ENCODE measurements at regions not wholly inside any gene's neighbourhood (a gene's known extent, or its start where the extent isn't known, plus 50 kb on each side); places are given as distances from the start of the nearest gene placed in this dataset.
A peak's percentile ranks its signal among the peaks of the same experiment; 100 is the strongest.

GRCh38 chr3:146750196-146750595 lies 145.1 kb upstream of the PLSCR5 start:
- H3K4me1 ChIP-seq (ENCODE audit: control insufficient read depth in 1 of 2, insufficient read depth in 2 of 2, low read depth in 1 of 2, low read length in 1 of 2): peaks cover 0 to 23% of the 10 kb centered on the region in 2 experiments; a peak in 1 of 4 replicates

DNA sequence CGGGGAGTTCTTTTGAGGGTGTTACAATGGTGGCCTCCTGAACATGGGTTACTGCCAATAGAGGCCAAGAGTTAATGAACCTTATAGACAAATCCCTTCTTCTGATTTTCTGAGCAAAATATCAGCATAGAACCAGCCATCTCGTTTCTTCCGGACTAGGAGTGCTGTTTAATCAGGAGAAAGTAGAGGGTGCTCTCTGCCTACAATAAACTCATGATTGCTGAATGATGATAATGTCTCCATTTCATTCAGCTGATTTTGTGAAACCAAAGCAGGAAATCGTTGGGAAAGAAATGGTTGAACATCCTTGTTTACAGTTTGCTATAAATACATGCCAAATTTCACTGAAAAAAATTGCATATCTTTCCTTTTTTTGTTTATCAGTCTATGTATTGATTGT lies 142.8 kb upstream of the PLSCR5 start:
- H3K36me3 ChIP-seq (replicated peaks in 1 of 2; ENCODE audit: control insufficient read depth in 1 of 2, insufficient read depth in 2 of 2, low read length in 1 of 2): no peaks in the 10 kb centered on the region
- TF ChIP-seq JUND (IDR thresholded peaks at IDR 0.05) (no peak), RAD21 (IDR thresholded peaks at IDR 0.05; ENCODE audit: low read length) (peak; percentile 58), SMC3 (IDR thresholded peaks at IDR 0.05; ENCODE audit: low read depth, low read length) (peak; percentile 26), CTCF (IDR thresholded peaks at IDR 0.05) (peak; percentile 60)
- H3K4me2 ChIP-seq: peak overlapping the region; percentile 7; the same call in 1 of the 2 replicates
- no peaks in the 10 kb centered on the region for H3K9me2 ChIP-seq
- no peak for DNase-seq
- peak overlapping the region in 1 of 2 experiments; percentile 68; a peak in 2 of 4 replicates for H3K27ac ChIP-seq (ENCODE audit: low read depth in 2 of 2, low read length in 1 of 2)
- H3K79me2 ChIP-seq (ENCODE audit: insufficient read depth): no peaks in the 10 kb centered on the region; the same call in 1 of the 2 replicates
- ChIA-PET CTCF (no interaction called here), POLR2A (no interaction called here)
- WGBS (ENCODE audit: low lambda C conversion rate): 5% methylated on average over 4 of the region's 4 CpGs
- H4K20me1 ChIP-seq (ENCODE audit: insufficient read depth): no peaks in the 10 kb centered on the region
- peaks cover 22% of the 10 kb centered on the region for H3F3A ChIP-seq (replicated peaks; ENCODE audit: insufficient read depth)
- H3K27me3 ChIP-seq (ENCODE audit: insufficient read depth): no peaks in the 10 kb centered on the region
- no peak overlapping the region for H3K4me3 ChIP-seq (ENCODE audit: low read depth in 2 of 2, low read length in 1 of 2)
- H3K9ac ChIP-seq: no peak overlapping the region
- no peaks in the 10 kb centered on the region for H3K9me3 ChIP-seq
- peak overlapping the region; percentile 71 for H2AFZ ChIP-seq (ENCODE audit: low read depth)
- peaks cover 0 to 23% of the 10 kb centered on the region in 2 experiments; a peak in 1 of 4 replicates for H3K4me1 ChIP-seq (ENCODE audit: control insufficient read depth in 1 of 2, insufficient read depth in 2 of 2, low read depth in 1 of 2, low read length in 1 of 2)

More at GRCh38 chr3:146750196-146750595, 145.1 kb upstream of the PLSCR5 start:
- no peak overlapping the region for H2AFZ ChIP-seq (ENCODE audit: low read depth)
- no peaks in the 10 kb centered on the region; the same call in 1 of the 2 replicates for H3K79me2 ChIP-seq (ENCODE audit: insufficient read depth)
- H3K27me3 ChIP-seq (ENCODE audit: insufficient read depth): no peaks in the 10 kb centered on the region
- no peaks in the 10 kb centered on the region for H3K9me2 ChIP-seq
- TF ChIP-seq ELF1 (IDR thresholded peaks at IDR 0.05) (no peak), TAF1 (IDR thresholded peaks at IDR 0.05; ENCODE audit: borderline replicate concordance, low read depth, low read length) (no peak), MEF2A (IDR thresholded peaks at IDR 0.05; ENCODE audit: borderline replicate concordance, low read depth) (peak; percentile 80), NFIC (IDR thresholded peaks at IDR 0.05; ENCODE audit: borderline replicate concordance) (no peak)
- TF ChIP-seq, protein P1, sequence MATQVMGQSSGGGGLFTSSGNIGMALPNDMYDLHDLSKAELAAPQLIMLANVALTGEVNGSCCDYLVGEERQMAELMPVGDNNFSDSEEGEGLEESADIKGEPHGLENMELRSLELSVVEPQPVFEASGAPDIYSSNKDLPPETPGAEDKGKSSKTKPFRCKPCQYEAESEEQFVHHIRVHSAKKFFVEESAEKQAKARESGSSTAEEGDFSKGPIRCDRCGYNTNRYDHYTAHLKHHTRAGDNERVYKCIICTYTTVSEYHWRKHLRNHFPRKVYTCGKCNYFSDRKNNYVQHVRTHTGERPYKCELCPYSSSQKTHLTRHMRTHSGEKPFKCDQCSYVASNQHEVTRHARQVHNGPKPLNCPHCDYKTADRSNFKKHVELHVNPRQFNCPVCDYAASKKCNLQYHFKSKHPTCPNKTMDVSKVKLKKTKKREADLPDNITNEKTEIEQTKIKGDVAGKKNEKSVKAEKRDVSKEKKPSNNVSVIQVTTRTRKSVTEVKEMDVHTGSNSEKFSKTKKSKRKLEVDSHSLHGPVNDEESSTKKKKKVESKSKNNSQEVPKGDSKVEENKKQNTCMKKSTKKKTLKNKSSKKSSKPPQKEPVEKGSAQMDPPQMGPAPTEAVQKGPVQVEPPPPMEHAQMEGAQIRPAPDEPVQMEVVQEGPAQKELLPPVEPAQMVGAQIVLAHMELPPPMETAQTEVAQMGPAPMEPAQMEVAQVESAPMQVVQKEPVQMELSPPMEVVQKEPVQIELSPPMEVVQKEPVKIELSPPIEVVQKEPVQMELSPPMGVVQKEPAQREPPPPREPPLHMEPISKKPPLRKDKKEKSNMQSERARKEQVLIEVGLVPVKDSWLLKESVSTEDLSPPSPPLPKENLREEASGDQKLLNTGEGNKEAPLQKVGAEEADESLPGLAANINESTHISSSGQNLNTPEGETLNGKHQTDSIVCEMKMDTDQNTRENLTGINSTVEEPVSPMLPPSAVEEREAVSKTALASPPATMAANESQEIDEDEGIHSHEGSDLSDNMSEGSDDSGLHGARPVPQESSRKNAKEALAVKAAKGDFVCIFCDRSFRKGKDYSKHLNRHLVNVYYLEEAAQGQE (IDR thresholded peaks at IDR 0.05; ENCODE audit: low read depth, low read length): no peak
- TF ChIP-seq, protein P2, sequence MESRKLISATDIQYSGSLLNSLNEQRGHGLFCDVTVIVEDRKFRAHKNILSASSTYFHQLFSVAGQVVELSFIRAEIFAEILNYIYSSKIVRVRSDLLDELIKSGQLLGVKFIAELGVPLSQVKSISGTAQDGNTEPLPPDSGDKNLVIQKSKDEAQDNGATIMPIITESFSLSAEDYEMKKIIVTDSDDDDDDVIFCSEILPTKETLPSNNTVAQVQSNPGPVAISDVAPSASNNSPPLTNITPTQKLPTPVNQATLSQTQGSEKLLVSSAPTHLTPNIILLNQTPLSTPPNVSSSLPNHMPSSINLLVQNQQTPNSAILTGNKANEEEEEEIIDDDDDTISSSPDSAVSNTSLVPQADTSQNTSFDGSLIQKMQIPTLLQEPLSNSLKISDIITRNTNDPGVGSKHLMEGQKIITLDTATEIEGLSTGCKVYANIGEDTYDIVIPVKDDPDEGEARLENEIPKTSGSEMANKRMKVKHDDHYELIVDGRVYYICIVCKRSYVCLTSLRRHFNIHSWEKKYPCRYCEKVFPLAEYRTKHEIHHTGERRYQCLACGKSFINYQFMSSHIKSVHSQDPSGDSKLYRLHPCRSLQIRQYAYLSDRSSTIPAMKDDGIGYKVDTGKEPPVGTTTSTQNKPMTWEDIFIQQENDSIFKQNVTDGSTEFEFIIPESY (IDR thresholded peaks at IDR 0.05; ENCODE audit: borderline replicate concordance, low read depth): no peak
- peaks cover 22% of the 10 kb centered on the region for H3F3A ChIP-seq (replicated peaks; ENCODE audit: insufficient read depth)
- H3K9me3 ChIP-seq: no peaks in the 10 kb centered on the region
- no peaks in the 10 kb centered on the region for H3K36me3 ChIP-seq (replicated peaks in 1 of 2; ENCODE audit: control insufficient read depth in 1 of 2, insufficient read depth in 2 of 2, low read length in 1 of 2)
- H3K4me2 ChIP-seq: no peak overlapping the region
- H3K4me3 ChIP-seq (ENCODE audit: low read depth in 2 of 2, low read length in 1 of 2): no peak overlapping the region
- no peak overlapping the region for H3K27ac ChIP-seq (ENCODE audit: low read depth in 2 of 2, low read length in 1 of 2)
- no peaks in the 10 kb centered on the region for H4K20me1 ChIP-seq (ENCODE audit: insufficient read depth)
- ChIA-PET POLR2A (no interaction called here), CTCF (no interaction called here)
- WGBS (ENCODE audit: low lambda C conversion rate): 0% methylated on average over 2 of the region's 2 CpGs
- no peak for DNase-seq
- H3K9ac ChIP-seq: no peak overlapping the region

Measured in SK-N-SH (cell line).